ENCODE measurements at regions not wholly inside any gene's neighbourhood (a gene's known extent, or its start where the extent isn't known, plus 50 kb on each side); places are given as distances from the start of the nearest gene placed in this dataset.

DNA sequence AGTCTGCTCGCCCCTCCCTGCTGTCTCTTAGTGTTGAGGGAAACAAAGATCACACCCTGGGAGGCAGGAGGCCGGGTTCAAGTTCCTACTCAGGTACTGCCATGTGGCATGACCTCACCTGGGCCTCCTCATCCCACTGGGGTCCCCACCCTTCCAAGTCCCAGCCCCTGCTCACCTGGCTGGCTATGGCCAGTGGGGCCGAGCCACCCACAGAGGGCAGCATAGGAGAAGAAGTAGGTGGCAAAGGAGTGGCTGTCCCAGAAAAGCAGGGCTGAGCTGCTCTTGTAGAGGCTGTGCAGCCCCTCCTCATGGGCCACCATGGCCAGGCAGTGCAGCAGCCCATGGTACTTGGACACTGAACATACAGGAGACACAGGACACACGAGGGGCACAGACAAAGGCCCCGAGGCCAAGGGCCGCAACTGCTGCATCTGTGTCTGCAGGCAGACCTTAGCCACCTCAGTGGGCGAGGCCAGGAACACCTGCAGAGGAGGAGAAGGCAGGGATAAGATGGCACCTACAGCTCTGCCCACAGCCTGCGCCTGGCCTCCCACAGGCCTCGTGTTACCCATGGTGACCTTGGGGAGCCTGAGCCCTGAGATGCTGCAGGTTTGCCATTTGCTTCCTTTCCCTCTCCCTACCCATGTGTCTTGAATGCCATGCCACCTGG is 50.6 kb upstream of the MPEG1 start:
- peak; percentile 60; the same call in 1 of the 2 replicates for ATAC-seq
- no TSS peak for BruUV-seq (replicated peaks)
- Histone ChIP-seq H3K9me3 (ENCODE audit: control insufficient read depth, insufficient read depth, low read depth, low read length) (no peaks in the 10 kb centered on the region), H3K27ac (ENCODE audit: low read length) (no peak overlapping the region), H3K27me3 (ENCODE audit: control insufficient read depth, insufficient read depth, low read length) (peaks cover 1% of the 10 kb centered on the region; the same call in 1 of the 2 replicates), H3K4me3 (ENCODE audit: low read depth in 2 of 2, low read length in 2 of 2) (no peak overlapping the region), H3K4me1 (ENCODE audit: control insufficient read depth, insufficient read depth, low read length) (no peaks in the 10 kb centered on the region), H3K36me3 (ENCODE audit: control insufficient read depth, insufficient read depth, low read length) (no peaks in the 10 kb centered on the region)
- in situ Hi-C loops (cut with HindIII; ENCODE audit: low pct_unique_long_range_greater_than_20kb, low sequenced_read_pairs) (no loop called here), intact Hi-C loops (cut with micrococcal nuclease; ENCODE audit: unreplicated experiment) (loop anchor here (10.0 kb wide), 1 partner anchor 161 kb away; the partner anchor contains the start of gene OR5A2)
- DNase-seq (ENCODE audit: low read depth, low spot score), result no peak
- no peak for TF ChIP-seq POLR2AphosphoS5 (IDR thresholded peaks at IDR 0.05; ENCODE audit: low read depth, low read length)
- TF ChIP-seq, protein P1, sequence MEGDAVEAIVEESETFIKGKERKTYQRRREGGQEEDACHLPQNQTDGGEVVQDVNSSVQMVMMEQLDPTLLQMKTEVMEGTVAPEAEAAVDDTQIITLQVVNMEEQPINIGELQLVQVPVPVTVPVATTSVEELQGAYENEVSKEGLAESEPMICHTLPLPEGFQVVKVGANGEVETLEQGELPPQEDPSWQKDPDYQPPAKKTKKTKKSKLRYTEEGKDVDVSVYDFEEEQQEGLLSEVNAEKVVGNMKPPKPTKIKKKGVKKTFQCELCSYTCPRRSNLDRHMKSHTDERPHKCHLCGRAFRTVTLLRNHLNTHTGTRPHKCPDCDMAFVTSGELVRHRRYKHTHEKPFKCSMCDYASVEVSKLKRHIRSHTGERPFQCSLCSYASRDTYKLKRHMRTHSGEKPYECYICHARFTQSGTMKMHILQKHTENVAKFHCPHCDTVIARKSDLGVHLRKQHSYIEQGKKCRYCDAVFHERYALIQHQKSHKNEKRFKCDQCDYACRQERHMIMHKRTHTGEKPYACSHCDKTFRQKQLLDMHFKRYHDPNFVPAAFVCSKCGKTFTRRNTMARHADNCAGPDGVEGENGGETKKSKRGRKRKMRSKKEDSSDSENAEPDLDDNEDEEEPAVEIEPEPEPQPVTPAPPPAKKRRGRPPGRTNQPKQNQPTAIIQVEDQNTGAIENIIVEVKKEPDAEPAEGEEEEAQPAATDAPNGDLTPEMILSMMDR (IDR thresholded peaks at IDR 0.05), result no peak
- TF ChIP-seq TCF7L2 (IDR thresholded peaks at IDR 0.05; ENCODE audit: low read depth, low read length), result no peak
- no peak for TF ChIP-seq SIN3A (IDR thresholded peaks at IDR 0.05; ENCODE audit: borderline replicate concordance, insufficient read depth, low read depth, low read length)
- TF ChIP-seq, protein P2, sequence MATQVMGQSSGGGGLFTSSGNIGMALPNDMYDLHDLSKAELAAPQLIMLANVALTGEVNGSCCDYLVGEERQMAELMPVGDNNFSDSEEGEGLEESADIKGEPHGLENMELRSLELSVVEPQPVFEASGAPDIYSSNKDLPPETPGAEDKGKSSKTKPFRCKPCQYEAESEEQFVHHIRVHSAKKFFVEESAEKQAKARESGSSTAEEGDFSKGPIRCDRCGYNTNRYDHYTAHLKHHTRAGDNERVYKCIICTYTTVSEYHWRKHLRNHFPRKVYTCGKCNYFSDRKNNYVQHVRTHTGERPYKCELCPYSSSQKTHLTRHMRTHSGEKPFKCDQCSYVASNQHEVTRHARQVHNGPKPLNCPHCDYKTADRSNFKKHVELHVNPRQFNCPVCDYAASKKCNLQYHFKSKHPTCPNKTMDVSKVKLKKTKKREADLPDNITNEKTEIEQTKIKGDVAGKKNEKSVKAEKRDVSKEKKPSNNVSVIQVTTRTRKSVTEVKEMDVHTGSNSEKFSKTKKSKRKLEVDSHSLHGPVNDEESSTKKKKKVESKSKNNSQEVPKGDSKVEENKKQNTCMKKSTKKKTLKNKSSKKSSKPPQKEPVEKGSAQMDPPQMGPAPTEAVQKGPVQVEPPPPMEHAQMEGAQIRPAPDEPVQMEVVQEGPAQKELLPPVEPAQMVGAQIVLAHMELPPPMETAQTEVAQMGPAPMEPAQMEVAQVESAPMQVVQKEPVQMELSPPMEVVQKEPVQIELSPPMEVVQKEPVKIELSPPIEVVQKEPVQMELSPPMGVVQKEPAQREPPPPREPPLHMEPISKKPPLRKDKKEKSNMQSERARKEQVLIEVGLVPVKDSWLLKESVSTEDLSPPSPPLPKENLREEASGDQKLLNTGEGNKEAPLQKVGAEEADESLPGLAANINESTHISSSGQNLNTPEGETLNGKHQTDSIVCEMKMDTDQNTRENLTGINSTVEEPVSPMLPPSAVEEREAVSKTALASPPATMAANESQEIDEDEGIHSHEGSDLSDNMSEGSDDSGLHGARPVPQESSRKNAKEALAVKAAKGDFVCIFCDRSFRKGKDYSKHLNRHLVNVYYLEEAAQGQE (IDR thresholded peaks at IDR 0.05; ENCODE audit: insufficient read depth in 1 of 2, low read depth in 2 of 2, low read length in 1 of 2), result no peak
- CTCF ChIA-PET, result no interaction called here
- POLR2A ChIA-PET, result no interaction called here
